Endodermal cell (in vitro differentiated cells): ENCODE measurements at regions not wholly inside any gene's neighbourhood (a gene's known extent, or its start where the extent isn't known, plus 50 kb on each side); places are given as distances from the start of the nearest gene placed in this dataset.

ENCODE experiments used
- DNase-seq: peaks from one replicate; pipeline ENCODE4 v3.0.0-alpha.2; 2017
- H3K27ac ChIP-seq: 2 replicates; pipeline ENCODE4 v1.5.1; 2013; ENCODE audit warnings: mild to moderate bottlenecking, low read depth, low read length, moderate library complexity
- H3K27me3 ChIP-seq: 2 replicates; pipeline ENCODE4 v1.6.1; 2013; ENCODE audit warnings: mild to moderate bottlenecking, low read length, moderate library complexity; ENCODE audit not compliant: insufficient read depth, control insufficient read depth, poor library complexity, severe bottlenecking
- H3K36me3 ChIP-seq: 2 replicates; pipeline ENCODE4 v1.7.0; 2013; ENCODE audit warnings: mild to moderate bottlenecking, low read length, moderate library complexity; ENCODE audit not compliant: control insufficient read depth, insufficient read depth
- H3K4me1 ChIP-seq: one replicate; pipeline ENCODE4 v1.7.0; 2013; ENCODE audit warnings: low read length; ENCODE audit not compliant: control insufficient read depth, insufficient read depth
- H3K4me3 ChIP-seq: 2 replicates; pipeline ENCODE4 v1.5.1; 2013; ENCODE audit warnings: mild to moderate bottlenecking, low read length, moderate library complexity
- H3K9ac ChIP-seq: 2 replicates; pipeline ENCODE4 v1.6.1; 2013; ENCODE audit warnings: mild to moderate bottlenecking, low read length, moderate library complexity; ENCODE audit not compliant: poor library complexity, severe bottlenecking; ENCODE audit errors: extremely low read depth
- H3K9me3 ChIP-seq: 2 replicates; pipeline ENCODE4 v1.6.1; 2013; ENCODE audit warnings: mild to moderate bottlenecking, low read length, moderate library complexity; ENCODE audit not compliant: control insufficient read depth
- H3K27ac Mint-ChIP-seq: 2 replicates; pipeline ENCODE4 v1.8.0; 2020; ENCODE audit warnings: mixed read lengths
- H3K27me3 Mint-ChIP-seq: 2 replicates; pipeline ENCODE4 v1.8.0; 2021; ENCODE audit warnings: mild to moderate bottlenecking, mixed read lengths; ENCODE audit not compliant: insufficient read depth
- H3K36me3 Mint-ChIP-seq: 2 replicates; pipeline ENCODE4 v1.8.0; 2020; ENCODE audit warnings: low read depth, mixed read lengths
- H3K4me1 Mint-ChIP-seq: 2 replicates; pipeline ENCODE4 v1.8.0; 2020; ENCODE audit warnings: mixed read lengths
- H3K4me3 Mint-ChIP-seq: 2 replicates; pipeline ENCODE4 v1.8.0; 2020; ENCODE audit warnings: mild to moderate bottlenecking, moderate library complexity, mixed read lengths
- H3K9me3 Mint-ChIP-seq: 2 replicates; pipeline ENCODE4 v1.8.0; 2020; ENCODE audit warnings: mild to moderate bottlenecking, mixed read lengths
- CTCF ChIP-seq: fragments of 200-600 bp; sonication (generic); conservative IDR thresholded peaks from 2 replicates; pipeline ENCODE4 v1.5.0; 2021; ENCODE audit warnings: antibody characterized with exemption, mild to moderate bottlenecking
- WGBS, 2 experiments: methylation state at CpG; one replicate each; pipeline versions ENCODE4 v1.1.5 to v1.1.7; 2013; ENCODE audit warnings: missing lambda C conversion rate in 2 of 2, mixed read lengths in 1 of 2; ENCODE audit not compliant: insufficient coverage in 1 of 2, insufficient read length in 1 of 2; 5-methylcytosine and 5-hydroxymethylcytosine counted together

GRCh38 chr7:97601931-97602457 is 129.9 kb upstream of the TAC1 start:
- no peaks in the 10 kb centered on the region for H3K4me1 ChIP-seq
- H3K27me3 ChIP-seq: no peaks in the 10 kb centered on the region
- WGBS, 2 experiments: 89% methylated on average over 1 of the region's 1 CpG; no CpG with 5 or more reads in 1 of the 2 experiments
- H3K27ac ChIP-seq: no peak overlapping the region
- no peak overlapping the region for H3K4me3 ChIP-seq
- no peaks in the 10 kb centered on the region for H3K36me3 ChIP-seq
- no peak for TF ChIP-seq CTCF
- Mint-ChIP-seq H3K4me1 (no peaks in the 10 kb centered on the region), H3K36me3 (no peaks in the 10 kb centered on the region), H3K9me3 (peaks cover 2% of the 10 kb centered on the region), H3K27me3 (no peaks in the 10 kb centered on the region), H3K4me3 (no peak overlapping the region), H3K27ac (no peak overlapping the region)
- DNase-seq: no peak
- H3K9ac ChIP-seq: no peak overlapping the region
- no peaks in the 10 kb centered on the region for H3K9me3 ChIP-seq

GRCh38 chr7:97620495-97620894 is 111.4 kb upstream of the TAC1 start:
- WGBS, 2 experiments: 83 to 85% methylated on average over 1 to 2 of the region's 2 CpGs
- Mint-ChIP-seq H3K27me3 (peaks cover 10% of the 10 kb centered on the region), H3K36me3 (no peaks in the 10 kb centered on the region), H3K9me3 (peaks cover 7% of the 10 kb centered on the region), H3K27ac (no peak overlapping the region), H3K4me1 (no peaks in the 10 kb centered on the region), H3K4me3 (no peak overlapping the region)
- no peaks in the 10 kb centered on the region for H3K9me3 ChIP-seq
- no peaks in the 10 kb centered on the region for H3K36me3 ChIP-seq
- H3K4me1 ChIP-seq: no peaks in the 10 kb centered on the region
- H3K9ac ChIP-seq: no peak overlapping the region
- no peak for TF ChIP-seq CTCF
- DNase-seq: no peak
- no peak overlapping the region for H3K4me3 ChIP-seq
- H3K27ac ChIP-seq: no peak overlapping the region
- no peaks in the 10 kb centered on the region for H3K27me3 ChIP-seq

GRCh38 chr7:97623333-97623732 is 108.6 kb upstream of the TAC1 start:
- Histone ChIP-seq H3K27ac (no peak overlapping the region), H3K27me3 (no peaks in the 10 kb centered on the region), H3K9me3 (no peaks in the 10 kb centered on the region), H3K4me3 (no peak overlapping the region), H3K36me3 (no peaks in the 10 kb centered on the region), H3K9ac (no peak overlapping the region), H3K4me1 (peaks cover 4% of the 10 kb centered on the region)
- Mint-ChIP-seq H3K27ac (no peak overlapping the region), H3K36me3 (no peaks in the 10 kb centered on the region), H3K4me1 (peaks cover 13% of the 10 kb centered on the region), H3K27me3 (peaks cover 10% of the 10 kb centered on the region), H3K4me3 (no peak overlapping the region), H3K9me3 (peaks cover 7% of the 10 kb centered on the region)
- no peak for DNase-seq
- 86 to 88% methylated on average over 3 of the region's 3 CpGs for WGBS, 2 experiments
- no peak for TF ChIP-seq CTCF
